ENCODE measurements at regions not wholly inside any gene's neighbourhood (a gene's known extent, or its start where the extent isn't known, plus 50 kb on each side); places are given as distances from the start of the nearest gene placed in this dataset.
"Not testable (repeated sequence)": the region's sequence is repeated elsewhere in the genome, so short reads cannot be mapped to it uniquely, and the experiment has no call there.

GRCh38 chr11:92168936-92169335 lies 55.7 kb upstream of the FAT3 start:
- no peaks in the 10 kb centered on the region for H3K4me1 ChIP-seq (ENCODE audit: control insufficient read depth, insufficient read depth, low read length)
- no peak overlapping the region for H3K27ac ChIP-seq (ENCODE audit: low read depth, low read length)
- no peaks in the 10 kb centered on the region for H3K36me3 ChIP-seq (ENCODE audit: control insufficient read depth, insufficient read depth, low read length)
- H3K27me3 ChIP-seq (ENCODE audit: control insufficient read depth, insufficient read depth, low read length): no peaks in the 10 kb centered on the region
- no peak overlapping the region for H3K9ac ChIP-seq (ENCODE audit: low read length)
- H3K4me3 ChIP-seq (ENCODE audit: low read length): no peak overlapping the region

DNA sequence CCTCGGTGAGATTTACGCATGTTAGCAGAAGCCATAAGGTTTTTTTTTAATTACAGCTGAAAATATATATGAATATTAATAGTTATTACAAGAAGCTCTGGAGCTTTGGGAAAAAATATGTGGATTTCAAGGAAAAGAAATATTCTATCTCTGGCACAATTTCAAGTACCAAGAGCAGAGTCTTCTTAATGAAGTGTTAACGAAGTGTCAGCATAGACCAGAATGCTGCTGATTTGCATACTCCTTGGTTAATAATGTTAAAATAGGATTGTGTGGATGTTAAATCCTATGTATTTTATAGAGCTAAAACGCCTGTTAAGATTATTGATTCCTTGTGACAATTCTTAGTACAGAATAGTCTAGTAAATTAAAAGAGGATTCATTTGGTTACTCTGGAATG lies 57.0 kb upstream of the FAT3 start:
- Histone ChIP-seq H3K4me3 (ENCODE audit: low read length) (no peak overlapping the region), H3K27ac (ENCODE audit: low read depth, low read length) (no peak overlapping the region), H3K36me3 (ENCODE audit: control insufficient read depth, insufficient read depth, low read length) (no peaks in the 10 kb centered on the region), H3K4me1 (ENCODE audit: control insufficient read depth, insufficient read depth, low read length) (no peaks in the 10 kb centered on the region), H3K27me3 (ENCODE audit: control insufficient read depth, insufficient read depth, low read length) (no peaks in the 10 kb centered on the region), H3K9ac (ENCODE audit: low read length) (no peak overlapping the region)

- H3K36me3 ChIP-seq (ENCODE audit: control insufficient read depth, insufficient read depth, low read length): no peaks in the 10 kb centered on the region
- H3K27ac ChIP-seq (ENCODE audit: low read depth, low read length): no peak overlapping the region
- no peaks in the 10 kb centered on the region for H3K4me1 ChIP-seq (ENCODE audit: control insufficient read depth, insufficient read depth, low read length)
- no peak overlapping the region for H3K4me3 ChIP-seq (ENCODE audit: low read length)
- no peak overlapping the region for H3K9ac ChIP-seq (ENCODE audit: low read length)
- no peaks in the 10 kb centered on the region for H3K27me3 ChIP-seq (ENCODE audit: control insufficient read depth, insufficient read depth, low read length)
Measured at GRCh38 chr11:92166335-92166734, 58.3 kb upstream of the FAT3 start.

DNA sequence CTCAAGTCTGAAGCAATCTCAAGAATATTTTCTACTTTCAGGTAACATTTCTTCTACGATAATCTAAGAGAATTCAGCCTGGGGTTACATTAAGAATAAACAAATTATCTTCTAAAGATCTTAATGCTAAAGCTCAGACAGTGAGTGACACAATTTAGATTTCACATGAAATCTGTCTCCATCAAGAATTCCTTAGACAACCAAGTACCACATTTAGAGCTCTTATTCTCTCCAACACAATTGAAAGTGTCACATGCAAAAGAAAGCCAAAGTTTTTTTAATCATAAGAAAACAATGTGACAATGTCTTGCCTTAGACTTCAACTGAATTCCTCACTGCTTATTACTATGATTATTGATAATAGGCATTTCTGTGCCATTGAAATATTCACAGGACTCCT lies 60.7 kb upstream of the FAT3 start:
- H3K9ac ChIP-seq (ENCODE audit: low read length): no peak overlapping the region
- H3K4me1 ChIP-seq (ENCODE audit: control insufficient read depth, insufficient read depth, low read length): no peaks in the 10 kb centered on the region
- H3K4me3 ChIP-seq (ENCODE audit: low read length): no peak overlapping the region
- H3K36me3 ChIP-seq (ENCODE audit: control insufficient read depth, insufficient read depth, low read length): no peaks in the 10 kb centered on the region
- no peak overlapping the region for H3K27ac ChIP-seq (ENCODE audit: low read depth, low read length)
- H3K27me3 ChIP-seq (ENCODE audit: control insufficient read depth, insufficient read depth, low read length): no peaks in the 10 kb centered on the region

DNA sequence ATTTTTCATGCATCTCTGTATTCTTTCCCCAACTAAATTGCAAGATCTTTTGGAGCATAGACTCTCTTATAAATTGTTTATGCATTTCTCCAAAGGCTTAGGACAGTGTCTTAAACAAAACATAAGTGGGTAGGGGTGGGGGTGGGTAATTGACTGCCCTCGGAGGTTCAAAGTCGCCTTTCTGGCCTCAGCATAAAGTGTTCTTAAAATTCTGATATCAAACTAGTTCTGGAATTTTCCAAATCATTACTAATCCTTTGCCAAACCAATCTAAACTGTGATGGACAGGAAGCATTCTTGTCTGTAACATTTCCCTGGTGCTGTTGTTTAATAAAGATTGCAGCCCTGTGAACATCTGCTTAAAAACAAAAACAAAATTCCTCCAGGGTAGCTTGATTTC lies 61.8 kb upstream of the FAT3 start:
- Histone ChIP-seq H3K4me1 (ENCODE audit: control insufficient read depth, insufficient read depth, low read length) (no peaks in the 10 kb centered on the region), H3K27ac (ENCODE audit: low read depth, low read length) (no peak overlapping the region), H3K36me3 (ENCODE audit: control insufficient read depth, insufficient read depth, low read length) (no peaks in the 10 kb centered on the region), H3K27me3 (ENCODE audit: control insufficient read depth, insufficient read depth, low read length) (no peaks in the 10 kb centered on the region), H3K9ac (ENCODE audit: low read length) (no peak overlapping the region), H3K4me3 (ENCODE audit: low read length) (no peak overlapping the region)

- Histone ChIP-seq H3K36me3 (ENCODE audit: control insufficient read depth, insufficient read depth, low read length) (no peaks in the 10 kb centered on the region), H3K9ac (ENCODE audit: low read length) (no peak overlapping the region), H3K27me3 (ENCODE audit: control insufficient read depth, insufficient read depth, low read length) (no peaks in the 10 kb centered on the region), H3K4me3 (ENCODE audit: low read length) (no peak overlapping the region), H3K4me1 (ENCODE audit: control insufficient read depth, insufficient read depth, low read length) (no peaks in the 10 kb centered on the region), H3K27ac (ENCODE audit: low read depth, low read length) (no peak overlapping the region)
Measured at GRCh38 chr11:92159931-92160330, 64.7 kb upstream of the FAT3 start.

DNA sequence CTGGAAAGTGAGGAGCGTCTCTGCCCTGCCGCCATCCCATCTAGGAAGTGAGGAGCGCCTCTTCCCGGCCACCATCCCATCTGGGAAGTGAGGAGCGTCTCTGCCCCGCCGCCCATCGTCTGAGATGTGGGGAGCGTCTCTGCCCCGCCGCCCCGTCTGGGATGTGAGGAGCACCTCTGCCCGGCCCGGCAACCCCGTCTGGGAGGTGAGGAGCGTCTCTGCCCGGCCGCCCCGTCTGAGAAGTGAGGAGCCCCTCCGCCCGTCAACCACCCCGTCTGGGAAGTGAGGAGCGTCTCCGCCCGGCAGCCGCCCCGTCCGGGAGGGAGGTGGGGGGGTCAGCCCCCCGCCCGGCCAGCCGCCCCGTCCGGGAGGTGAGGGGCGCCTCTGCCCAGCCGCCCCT lies 67.2 kb upstream of the FAT3 start:
- not testable (repeated sequence) for H3K4me3 ChIP-seq (ENCODE audit: low read length); H3K4me1 ChIP-seq (ENCODE audit: control insufficient read depth, insufficient read depth, low read length); H3K27me3 ChIP-seq (ENCODE audit: control insufficient read depth, insufficient read depth, low read length); H3K9ac ChIP-seq (ENCODE audit: low read length); H3K27ac ChIP-seq (ENCODE audit: low read depth, low read length); H3K36me3 ChIP-seq (ENCODE audit: control insufficient read depth, insufficient read depth, low read length)

- H3K27me3 ChIP-seq (ENCODE audit: control insufficient read depth, insufficient read depth, low read length): no peaks in the 10 kb centered on the region
- no peak overlapping the region for H3K4me3 ChIP-seq (ENCODE audit: low read length)
Measured at GRCh38 chr11:92154611-92155010, 70.0 kb upstream of the FAT3 start.

DNA sequence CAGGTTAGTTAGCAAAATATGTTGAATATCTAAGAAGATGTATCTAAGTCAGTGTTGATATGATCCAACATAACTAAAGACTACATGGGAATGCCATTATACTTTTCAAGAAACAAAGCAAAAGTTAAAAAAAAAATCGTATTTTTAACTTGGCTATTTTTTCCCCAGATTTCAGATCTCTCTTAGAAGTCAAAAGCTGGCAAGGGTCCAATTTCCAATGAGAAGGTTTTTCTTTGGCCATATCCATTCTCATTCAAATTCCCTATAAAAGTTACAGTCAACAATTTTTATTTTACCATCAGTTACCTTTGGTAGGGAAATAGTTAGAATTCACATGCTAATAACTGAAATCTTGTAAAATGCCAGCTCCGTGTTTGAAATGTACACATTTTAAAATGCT lies 70.5 kb upstream of the FAT3 start:
- no peak overlapping the region for H3K27ac ChIP-seq (ENCODE audit: low read depth, low read length)

More at GRCh38 chr11:92154611-92155010, 70.0 kb upstream of the FAT3 start:
- Histone ChIP-seq H3K9ac (ENCODE audit: low read length) (no peak overlapping the region), H3K36me3 (ENCODE audit: control insufficient read depth, insufficient read depth, low read length) (no peaks in the 10 kb centered on the region), H3K4me1 (ENCODE audit: control insufficient read depth, insufficient read depth, low read length) (no peaks in the 10 kb centered on the region), H3K27ac (ENCODE audit: low read depth, low read length) (no peak overlapping the region)

DNA sequence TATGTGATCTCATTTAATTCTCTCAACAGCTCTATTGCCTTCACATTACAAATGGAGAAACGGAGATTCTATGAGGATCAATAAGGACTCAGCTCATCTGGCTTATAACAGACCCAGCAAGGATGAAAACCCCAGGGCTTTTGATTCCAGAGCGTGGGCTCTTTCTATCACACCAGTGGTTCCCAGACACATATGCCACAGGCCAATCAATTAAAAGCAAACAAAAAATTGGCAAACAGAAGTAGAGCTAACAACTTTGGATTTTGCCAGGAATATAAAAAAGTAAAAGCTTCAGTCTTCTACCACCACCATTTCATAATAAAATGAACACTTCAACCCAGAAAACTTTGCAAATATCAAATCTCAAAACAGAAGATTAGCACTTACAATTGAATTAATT lies 71.1 kb upstream of the FAT3 start:
- no peaks in the 10 kb centered on the region for H3K36me3 ChIP-seq (ENCODE audit: control insufficient read depth, insufficient read depth, low read length)
- no peaks in the 10 kb centered on the region for H3K27me3 ChIP-seq (ENCODE audit: control insufficient read depth, insufficient read depth, low read length)
- no peaks in the 10 kb centered on the region for H3K4me1 ChIP-seq (ENCODE audit: control insufficient read depth, insufficient read depth, low read length)
- H3K4me3 ChIP-seq (ENCODE audit: low read length): no peak overlapping the region
- no peak overlapping the region for H3K27ac ChIP-seq (ENCODE audit: low read depth, low read length)
- no peak overlapping the region for H3K9ac ChIP-seq (ENCODE audit: low read length)

More for the DNA sequence above, 70.5 kb upstream of the FAT3 start:
- Histone ChIP-seq H3K4me3 (ENCODE audit: low read length) (no peak overlapping the region), H3K27me3 (ENCODE audit: control insufficient read depth, insufficient read depth, low read length) (no peaks in the 10 kb centered on the region), H3K9ac (ENCODE audit: low read length) (no peak overlapping the region), H3K4me1 (ENCODE audit: control insufficient read depth, insufficient read depth, low read length) (no peaks in the 10 kb centered on the region), H3K36me3 (ENCODE audit: control insufficient read depth, insufficient read depth, low read length) (no peaks in the 10 kb centered on the region)

GRCh38 chr11:92152245-92152644 lies 72.4 kb upstream of the FAT3 start:
- H3K36me3 ChIP-seq (ENCODE audit: control insufficient read depth, insufficient read depth, low read length): no peaks in the 10 kb centered on the region
- no peak overlapping the region for H3K4me3 ChIP-seq (ENCODE audit: low read length)
- no peaks in the 10 kb centered on the region for H3K27me3 ChIP-seq (ENCODE audit: control insufficient read depth, insufficient read depth, low read length)
- no peaks in the 10 kb centered on the region for H3K4me1 ChIP-seq (ENCODE audit: control insufficient read depth, insufficient read depth, low read length)
- no peak overlapping the region for H3K27ac ChIP-seq (ENCODE audit: low read depth, low read length)
- H3K9ac ChIP-seq (ENCODE audit: low read length): no peak overlapping the region

- Histone ChIP-seq H3K27me3 (ENCODE audit: control insufficient read depth, insufficient read depth, low read length) (no peaks in the 10 kb centered on the region), H3K9ac (ENCODE audit: low read length) (no peak overlapping the region), H3K36me3 (ENCODE audit: control insufficient read depth, insufficient read depth, low read length) (no peaks in the 10 kb centered on the region), H3K27ac (ENCODE audit: low read depth, low read length) (no peak overlapping the region), H3K4me3 (ENCODE audit: low read length) (no peak overlapping the region), H3K4me1 (ENCODE audit: control insufficient read depth, insufficient read depth, low read length) (no peaks in the 10 kb centered on the region)
Measured at GRCh38 chr11:92149996-92150395, 74.6 kb upstream of the FAT3 start.

DNA sequence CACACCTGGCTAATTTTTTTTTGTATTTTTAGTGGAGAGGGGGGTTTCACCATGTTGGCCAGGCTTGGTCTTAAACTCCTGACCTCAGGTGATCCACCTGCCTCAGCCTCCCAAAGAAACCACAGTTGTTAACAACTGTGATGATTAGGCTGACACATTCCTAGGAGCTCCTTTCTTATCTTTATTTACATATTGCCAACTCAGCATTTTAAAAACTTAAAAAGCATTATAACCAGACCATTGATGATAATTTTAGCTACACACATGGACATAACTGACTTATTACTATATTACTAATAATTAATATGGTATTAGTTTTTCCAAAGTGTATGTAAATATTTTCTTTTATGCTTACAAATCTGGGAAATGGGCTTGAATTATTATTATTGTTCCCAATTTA lies 82.9 kb upstream of the FAT3 start:
- no peaks in the 10 kb centered on the region for H3K27me3 ChIP-seq (ENCODE audit: control insufficient read depth, insufficient read depth, low read length)
- H3K27ac ChIP-seq (ENCODE audit: low read depth, low read length): no peak overlapping the region

GRCh38 chr11:92141159-92141558 lies 83.5 kb upstream of the FAT3 start:
- no peaks in the 10 kb centered on the region for H3K27me3 ChIP-seq (ENCODE audit: control insufficient read depth, insufficient read depth, low read length)
- no peaks in the 10 kb centered on the region for H3K4me1 ChIP-seq (ENCODE audit: control insufficient read depth, insufficient read depth, low read length)
- H3K36me3 ChIP-seq (ENCODE audit: control insufficient read depth, insufficient read depth, low read length): no peaks in the 10 kb centered on the region

More for the DNA sequence above, 82.9 kb upstream of the FAT3 start:
- Histone ChIP-seq H3K4me1 (ENCODE audit: control insufficient read depth, insufficient read depth, low read length) (no peaks in the 10 kb centered on the region), H3K9ac (ENCODE audit: low read length) (no peak overlapping the region), H3K4me3 (ENCODE audit: low read length) (no peak overlapping the region), H3K36me3 (ENCODE audit: control insufficient read depth, insufficient read depth, low read length) (no peaks in the 10 kb centered on the region)

More at GRCh38 chr11:92141159-92141558, 83.5 kb upstream of the FAT3 start:
- Histone ChIP-seq H3K9ac (ENCODE audit: low read length) (no peak overlapping the region), H3K4me3 (ENCODE audit: low read length) (no peak overlapping the region), H3K27ac (ENCODE audit: low read depth, low read length) (no peak overlapping the region)

Measured in rectal smooth muscle tissue (tissue), 1 donor.